Activated naive CD4-positive, alpha-beta T cell treated with anti-CD3 and anti-CD28 coated beads for 36 hours (primary cell): ENCODE measurements at regions not wholly inside any gene's neighbourhood (a gene's known extent, or its start where the extent isn't known, plus 50 kb on each side); places are given as distances from the start of the nearest gene placed in this dataset.
"Not testable (repeated sequence)": the region's sequence is repeated elsewhere in the genome, so short reads cannot be mapped to it uniquely, and the experiment has no call there.

Experiments used
- CTCF ChIA-PET: fragments of 350-600 bp; sonication (Branson Sonifier 250); formaldehyde crosslinking; loops from one replicate; lab custom pipeline; 2021; ENCODE audit warnings: antibody characterized with exemption; lab: Charles Lee
- DNase-seq: peaks from one replicate; pipeline ENCODE4 v3.0.0-alpha.2; 2020
- H3K27ac Mint-ChIP-seq: one replicate; pipeline ENCODE4 v1.8.0; 2021; ENCODE audit warnings: mild to moderate bottlenecking, mixed read lengths
- H3K27me3 Mint-ChIP-seq: one replicate; pipeline ENCODE4 v1.8.0; 2021; ENCODE audit warnings: low read depth, mixed read lengths
- H3K36me3 Mint-ChIP-seq: one replicate; pipeline ENCODE4 v1.8.0; 2021; ENCODE audit warnings: low read depth, mixed read lengths
- H3K4me1 Mint-ChIP-seq: one replicate; pipeline ENCODE4 v1.8.0; 2021; ENCODE audit warnings: low read depth, mixed read lengths
- H3K4me3 Mint-ChIP-seq: one replicate; pipeline ENCODE4 v1.8.0; 2021; ENCODE audit warnings: mild to moderate bottlenecking, moderate library complexity, mixed read lengths
- H3K9me3 Mint-ChIP-seq: one replicate; pipeline ENCODE4 v1.8.0; 2021; ENCODE audit warnings: mixed read lengths
- intact Hi-C: fragments of 100-400 bp; cut with micrococcal nuclease; formaldehyde crosslinking; loops from one replicate; pipeline ENCODE4 v1.15.1; 2023

DNA sequence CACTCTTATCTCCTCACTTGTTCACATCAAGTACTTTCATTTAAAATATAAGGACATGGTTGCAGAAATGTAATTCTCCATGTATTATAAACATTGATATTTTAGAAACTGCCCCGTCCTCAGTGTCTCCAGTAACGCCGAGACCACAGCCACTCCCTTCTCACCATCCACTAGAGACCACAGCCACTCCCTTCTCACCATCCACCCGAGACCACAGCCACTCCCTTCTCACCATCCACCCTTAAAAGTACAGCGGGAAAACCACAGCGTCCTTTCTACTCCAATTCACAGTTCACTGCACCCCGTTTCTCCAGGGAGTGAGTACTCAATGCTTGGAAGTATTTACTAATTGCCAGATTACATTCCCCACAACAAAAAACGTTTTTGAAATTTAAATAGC lies 1452.2 kb upstream of the ACVR2A start:
- H3K4me3 Mint-ChIP-seq: no peak overlapping the region
- peaks cover 1% of the 10 kb centered on the region for H3K9me3 Mint-ChIP-seq
- no peaks in the 10 kb centered on the region for H3K4me1 Mint-ChIP-seq
- intact Hi-C loops: no loop called here
- no peaks in the 10 kb centered on the region for H3K36me3 Mint-ChIP-seq
- H3K27me3 Mint-ChIP-seq: no peaks in the 10 kb centered on the region
- H3K27ac Mint-ChIP-seq: no peak overlapping the region
- DNase-seq: no peak
- CTCF ChIA-PET: no interaction called here

DNA sequence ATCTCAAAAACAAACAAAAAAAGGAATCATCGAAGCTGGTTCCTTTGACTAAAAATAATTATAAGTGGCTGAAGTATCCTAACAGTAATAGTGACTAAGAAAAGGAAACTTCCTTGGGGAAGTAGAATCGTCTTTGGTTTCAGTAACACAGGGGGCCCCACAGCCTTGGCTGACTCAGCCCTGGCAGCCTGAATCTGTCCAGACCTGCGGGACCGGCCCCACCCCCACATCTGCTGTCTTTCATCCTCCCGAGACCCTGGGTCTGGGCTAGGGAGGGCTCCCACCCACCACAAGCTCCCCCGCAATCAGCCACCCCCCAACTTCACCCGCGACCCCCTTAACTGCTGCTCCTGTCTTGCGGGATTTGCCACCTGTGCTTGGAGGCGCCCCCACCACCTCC lies 1452.6 kb upstream of the ACVR2A start:
- H3K27ac Mint-ChIP-seq: no peak overlapping the region
- H3K36me3 Mint-ChIP-seq: no peaks in the 10 kb centered on the region
- no peaks in the 10 kb centered on the region for H3K4me1 Mint-ChIP-seq
- intact Hi-C loops: no loop called here
- H3K9me3 Mint-ChIP-seq: peaks cover 1% of the 10 kb centered on the region
- no peaks in the 10 kb centered on the region for H3K27me3 Mint-ChIP-seq
- no peak overlapping the region for H3K4me3 Mint-ChIP-seq
- CTCF ChIA-PET: no interaction called here
- no peak for DNase-seq

DNA sequence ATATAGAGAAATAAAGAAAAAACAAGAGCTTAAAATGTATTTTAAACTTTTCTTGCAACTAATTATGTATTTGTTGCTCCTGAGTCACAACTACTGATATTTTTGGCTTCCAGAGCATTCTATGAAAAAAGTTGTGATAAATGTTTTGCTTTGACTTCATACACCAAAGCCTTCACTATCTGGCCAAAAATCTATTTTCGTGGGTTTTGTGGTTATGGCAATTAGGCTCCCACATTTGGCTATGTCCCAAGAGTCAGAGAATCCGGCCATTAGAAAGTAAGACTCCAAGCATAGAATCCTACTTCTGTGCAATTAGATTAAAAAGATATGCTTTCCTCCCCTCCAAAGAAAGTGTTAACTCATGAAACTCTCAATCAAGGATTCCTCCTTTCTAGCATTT lies 1456.1 kb upstream of the ACVR2A start:
- DNase-seq: no peak
- H3K36me3 Mint-ChIP-seq: no peaks in the 10 kb centered on the region
- H3K4me3 Mint-ChIP-seq: no peak overlapping the region
- H3K27me3 Mint-ChIP-seq: no peaks in the 10 kb centered on the region
- peaks cover 1% of the 10 kb centered on the region for H3K9me3 Mint-ChIP-seq
- no peak overlapping the region for H3K27ac Mint-ChIP-seq
- CTCF ChIA-PET: no interaction called here
- intact Hi-C loops: no loop called here
- no peaks in the 10 kb centered on the region for H3K4me1 Mint-ChIP-seq

DNA sequence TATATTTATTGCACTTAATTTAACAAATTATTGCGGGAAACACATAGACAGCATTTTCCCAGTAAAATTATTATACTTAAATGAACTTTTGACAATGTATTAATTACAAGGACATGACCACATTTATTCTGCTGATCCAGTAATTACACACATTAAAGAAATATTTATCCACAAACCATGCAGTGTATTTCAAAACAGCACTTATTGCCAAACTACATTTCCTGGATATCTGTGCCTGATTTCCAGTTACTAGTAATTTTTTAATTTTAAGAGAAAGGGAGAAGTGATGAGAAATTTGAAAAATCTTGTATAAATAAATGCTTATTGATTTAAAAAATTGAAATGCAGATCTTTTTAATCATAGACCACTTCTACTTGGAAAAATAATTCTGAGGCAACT lies 1458.7 kb upstream of the ACVR2A start:
- Mint-ChIP-seq H3K27me3 (no peaks in the 10 kb centered on the region), H3K4me3 (no peak overlapping the region), H3K36me3 (no peaks in the 10 kb centered on the region), H3K9me3 (peaks cover 1% of the 10 kb centered on the region), H3K4me1 (no peaks in the 10 kb centered on the region), H3K27ac (no peak overlapping the region)
- no peak for DNase-seq
- intact Hi-C loops: no loop called here
- CTCF ChIA-PET: no interaction called here

DNA sequence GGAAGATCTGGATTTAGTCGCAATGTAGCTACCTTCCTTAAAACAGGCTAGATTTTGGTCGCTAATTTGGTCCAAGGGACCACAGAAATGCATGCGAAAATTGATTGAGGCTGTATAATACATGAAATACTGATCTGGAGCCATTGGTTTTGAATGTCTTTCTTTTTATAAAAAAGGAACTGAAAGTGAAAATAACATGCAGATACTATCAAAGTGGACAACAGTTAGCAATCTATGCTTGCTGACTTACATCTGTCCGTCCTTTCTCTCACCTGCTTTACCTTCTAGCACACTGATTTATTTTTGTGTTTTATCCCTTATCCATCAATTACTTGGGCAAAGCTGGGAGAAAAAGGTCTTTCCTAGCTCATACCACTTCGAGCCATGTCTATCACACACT lies 1459.8 kb upstream of the ACVR2A start:
- H3K4me1 Mint-ChIP-seq: no peaks in the 10 kb centered on the region
- peaks cover 1% of the 10 kb centered on the region for H3K9me3 Mint-ChIP-seq
- H3K27ac Mint-ChIP-seq: no peak overlapping the region
- no peak overlapping the region for H3K4me3 Mint-ChIP-seq
- CTCF ChIA-PET: no interaction called here
- no peaks in the 10 kb centered on the region for H3K27me3 Mint-ChIP-seq
- intact Hi-C loops: no loop called here
- no peak for DNase-seq
- no peaks in the 10 kb centered on the region for H3K36me3 Mint-ChIP-seq

DNA sequence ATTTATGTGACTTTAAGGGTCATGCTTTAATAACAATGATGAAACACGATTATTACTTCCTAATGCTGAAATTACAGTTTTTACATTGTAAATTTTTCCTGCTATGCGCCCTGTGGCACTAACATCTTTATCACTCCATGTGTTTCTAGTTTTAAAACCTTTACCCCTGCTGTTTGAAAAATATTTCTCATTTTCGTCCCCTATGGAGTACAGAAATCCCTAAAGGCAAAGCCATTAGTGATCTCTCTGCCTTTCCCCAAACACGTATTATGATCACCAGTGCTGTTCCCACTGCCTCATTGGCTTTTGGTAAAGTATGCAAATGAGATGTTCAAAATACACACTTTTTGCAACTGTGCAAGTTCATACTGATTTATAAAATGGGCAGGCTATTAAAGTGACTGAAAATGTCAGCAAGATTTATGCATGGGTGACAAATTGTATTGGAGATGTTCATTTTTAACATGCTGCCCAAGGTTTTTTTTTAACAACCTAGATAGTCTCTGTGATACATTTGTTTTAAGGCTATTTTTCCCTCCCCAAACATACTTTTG lies 1468.2 kb upstream of the ACVR2A start:
- CTCF ChIA-PET: no interaction called here
- Mint-ChIP-seq H3K4me1 (no peaks in the 10 kb centered on the region), H3K9me3 (peaks cover 12% of the 10 kb centered on the region), H3K4me3 (no peak overlapping the region), H3K27ac (no peak overlapping the region), H3K27me3 (no peaks in the 10 kb centered on the region), H3K36me3 (no peaks in the 10 kb centered on the region)
- intact Hi-C loops: no loop called here
- DNase-seq: no peak

DNA sequence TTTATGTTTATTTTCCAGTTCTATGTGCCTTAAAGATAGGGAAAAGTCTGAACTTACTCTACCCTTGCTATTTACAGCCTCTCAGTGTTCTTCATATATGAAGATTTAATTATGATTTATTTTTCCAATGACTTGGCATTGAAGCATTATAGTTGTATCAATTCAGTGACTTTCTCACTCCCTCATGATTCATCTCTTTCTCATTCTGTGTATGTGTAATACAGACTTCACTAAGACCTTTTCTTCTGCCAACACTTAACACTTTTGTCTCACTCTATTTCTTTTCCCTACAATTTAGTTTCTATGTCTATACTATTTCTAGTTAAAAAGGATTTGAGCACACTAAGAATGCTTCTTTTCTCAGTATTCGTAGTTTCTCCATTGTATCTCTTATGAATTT lies 1470.3 kb upstream of the ACVR2A start:
- peaks cover 21% of the 10 kb centered on the region for H3K9me3 Mint-ChIP-seq
- DNase-seq: no peak
- CTCF ChIA-PET: no interaction called here
- H3K4me1 Mint-ChIP-seq: no peaks in the 10 kb centered on the region
- no peak overlapping the region for H3K27ac Mint-ChIP-seq
- H3K36me3 Mint-ChIP-seq: no peaks in the 10 kb centered on the region
- intact Hi-C loops: no loop called here
- no peaks in the 10 kb centered on the region for H3K27me3 Mint-ChIP-seq
- no peak overlapping the region for H3K4me3 Mint-ChIP-seq

DNA sequence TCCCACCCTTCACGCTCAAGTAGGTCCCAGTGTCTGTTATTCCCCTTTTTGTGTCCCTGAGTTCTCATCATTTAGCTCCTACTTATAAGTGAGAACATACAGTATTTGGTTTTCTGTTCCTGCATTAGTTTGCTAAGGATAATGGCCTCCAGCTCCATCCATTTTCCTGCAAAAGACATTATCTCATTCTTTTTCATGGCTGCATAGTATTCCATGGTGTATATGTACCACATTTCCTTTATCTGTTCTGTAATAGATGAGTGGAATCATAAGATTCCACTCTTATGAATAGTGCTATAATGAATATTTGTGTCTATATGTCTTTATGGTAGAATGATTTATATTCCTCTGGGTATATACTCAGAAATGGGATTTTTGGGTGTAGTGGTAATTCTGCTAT lies 1473.5 kb upstream of the ACVR2A start:
- CTCF ChIA-PET: not testable (repeated sequence)

DNA sequence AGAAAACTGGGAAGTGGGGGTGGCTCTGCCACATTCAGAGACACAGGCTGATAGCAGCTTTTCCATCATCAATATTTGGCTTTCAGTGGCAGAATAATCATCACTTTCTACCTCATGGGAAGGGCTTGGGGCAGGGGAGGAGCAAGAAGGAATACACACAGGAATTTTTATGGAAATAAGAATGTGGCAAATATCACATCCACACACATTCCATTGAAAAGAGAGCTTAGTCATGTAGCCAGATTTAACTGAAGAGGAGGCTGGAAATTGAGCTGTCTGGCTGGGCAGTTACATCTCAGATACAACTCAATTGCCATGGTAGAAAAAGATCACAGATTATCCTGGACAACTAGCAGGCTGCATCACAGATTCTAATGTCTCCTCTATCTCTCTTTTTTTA lies 1474.0 kb upstream of the ACVR2A start:
- no peak overlapping the region for H3K4me3 Mint-ChIP-seq
- CTCF ChIA-PET: no interaction called here
- H3K9me3 Mint-ChIP-seq: peaks cover 19% of the 10 kb centered on the region
- intact Hi-C loops: no loop called here
- H3K4me1 Mint-ChIP-seq: no peaks in the 10 kb centered on the region
- no peaks in the 10 kb centered on the region for H3K27me3 Mint-ChIP-seq
- H3K27ac Mint-ChIP-seq: no peak overlapping the region
- DNase-seq: no peak
- no peaks in the 10 kb centered on the region for H3K36me3 Mint-ChIP-seq

More for the DNA sequence above, 1473.5 kb upstream of the ACVR2A start:
- intact Hi-C loops, H3K36me3 Mint-ChIP-seq, H3K27ac Mint-ChIP-seq, H3K4me1 Mint-ChIP-seq, H3K27me3 Mint-ChIP-seq, H3K4me3 Mint-ChIP-seq, DNase-seq: not testable (repeated sequence)
- peaks cover 19% of the 10 kb centered on the region for H3K9me3 Mint-ChIP-seq

DNA sequence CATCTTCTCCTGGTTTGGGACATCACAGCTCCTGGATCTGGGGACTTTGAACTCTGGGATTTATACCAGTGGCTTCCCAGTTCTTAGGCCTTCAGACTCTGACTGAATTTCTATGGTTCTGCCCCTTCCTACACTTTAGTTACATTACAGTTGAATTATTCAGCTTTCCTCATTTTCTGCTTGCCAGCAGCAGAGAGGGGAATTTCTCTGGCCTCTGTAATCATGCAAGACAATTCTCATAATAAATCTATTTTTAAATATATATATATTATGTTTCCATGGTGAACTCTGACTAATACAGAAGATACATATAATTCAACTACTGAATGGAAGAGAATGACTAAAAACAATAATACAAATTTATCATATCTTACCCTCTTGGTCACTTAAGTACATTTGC lies 1478.6 kb upstream of the ACVR2A start:
- no peak overlapping the region for H3K4me3 Mint-ChIP-seq
- H3K4me1 Mint-ChIP-seq: no peaks in the 10 kb centered on the region
- DNase-seq: no peak
- H3K27me3 Mint-ChIP-seq: no peaks in the 10 kb centered on the region
- CTCF ChIA-PET: no interaction called here
- intact Hi-C loops: no loop called here
- no peak overlapping the region for H3K27ac Mint-ChIP-seq
- peaks cover 6% of the 10 kb centered on the region for H3K9me3 Mint-ChIP-seq
- H3K36me3 Mint-ChIP-seq: no peaks in the 10 kb centered on the region

DNA sequence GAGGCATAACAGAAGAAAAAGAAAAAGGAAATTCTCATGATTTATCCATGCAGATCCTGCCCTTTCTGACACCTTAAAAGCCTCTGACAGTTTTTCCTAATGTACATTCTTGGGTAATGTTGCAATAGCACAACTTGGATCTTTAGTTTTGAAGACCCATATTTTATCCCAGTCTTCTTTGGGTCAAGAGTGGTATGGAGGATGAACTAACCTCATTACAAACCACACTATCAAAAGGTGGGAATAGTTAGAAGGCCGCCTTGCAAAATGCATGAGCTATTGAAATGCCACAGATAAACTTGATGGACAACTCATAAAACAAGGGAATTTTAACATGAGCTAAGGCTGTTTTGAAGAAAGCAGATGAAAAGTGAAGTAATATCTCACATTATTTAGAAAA lies 1479.8 kb upstream of the ACVR2A start:
- no peak for DNase-seq
- Mint-ChIP-seq H3K9me3 (no peaks in the 10 kb centered on the region), H3K27me3 (no peaks in the 10 kb centered on the region), H3K27ac (no peak overlapping the region), H3K36me3 (no peaks in the 10 kb centered on the region), H3K4me3 (no peak overlapping the region), H3K4me1 (no peaks in the 10 kb centered on the region)
- CTCF ChIA-PET: interaction anchor here (0.6 kb wide), 1 partner anchor 95 kb away, joined by 3 read pairs; no protein-coding TSS in a partner anchor
- intact Hi-C loops: no loop called here

DNA sequence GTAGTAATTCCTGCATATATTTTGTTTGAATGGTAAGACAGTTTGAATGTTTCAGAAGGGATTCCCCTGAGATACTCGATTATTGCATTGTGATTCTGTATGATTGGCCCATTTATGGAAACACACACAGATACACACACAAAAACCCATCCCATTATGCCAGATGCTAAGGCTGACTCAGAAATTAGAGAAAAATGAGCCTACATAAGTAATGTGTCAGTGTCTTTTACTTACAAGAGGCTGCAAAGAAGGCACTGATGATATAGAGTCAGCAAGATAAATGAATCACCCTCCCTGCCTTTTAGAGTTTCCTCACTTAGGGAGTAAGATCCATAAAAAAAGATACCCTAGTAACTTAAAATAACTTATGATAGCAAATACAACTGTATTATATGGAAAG lies 1481.1 kb upstream of the ACVR2A start:
- Mint-ChIP-seq H3K9me3 (no peaks in the 10 kb centered on the region), H3K36me3 (no peaks in the 10 kb centered on the region), H3K27ac (no peak overlapping the region), H3K4me3 (no peak overlapping the region), H3K4me1 (no peaks in the 10 kb centered on the region), H3K27me3 (no peaks in the 10 kb centered on the region)
- intact Hi-C loops: no loop called here
- CTCF ChIA-PET: no interaction called here
- DNase-seq: no peak

DNA sequence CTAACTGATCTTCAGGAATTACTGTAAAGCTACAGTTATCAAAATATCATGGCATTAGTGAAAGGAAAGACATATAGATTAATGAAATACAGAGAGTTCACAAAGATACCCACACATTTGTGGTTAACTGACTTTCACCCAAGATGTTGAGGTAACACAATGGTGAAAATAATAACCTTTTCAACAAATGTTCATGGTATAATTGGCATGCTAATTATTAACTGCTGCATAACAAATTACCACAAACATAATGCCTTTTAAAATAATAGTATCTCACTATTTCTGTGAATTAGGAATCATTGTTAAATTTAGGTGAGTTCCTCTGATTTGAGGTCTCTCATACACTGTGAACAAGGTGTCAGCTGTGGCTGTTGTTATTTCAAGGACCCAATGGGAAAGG lies 1493.1 kb upstream of the ACVR2A start:
- CTCF ChIA-PET: no interaction called here
- intact Hi-C loops: no loop called here

DNA sequence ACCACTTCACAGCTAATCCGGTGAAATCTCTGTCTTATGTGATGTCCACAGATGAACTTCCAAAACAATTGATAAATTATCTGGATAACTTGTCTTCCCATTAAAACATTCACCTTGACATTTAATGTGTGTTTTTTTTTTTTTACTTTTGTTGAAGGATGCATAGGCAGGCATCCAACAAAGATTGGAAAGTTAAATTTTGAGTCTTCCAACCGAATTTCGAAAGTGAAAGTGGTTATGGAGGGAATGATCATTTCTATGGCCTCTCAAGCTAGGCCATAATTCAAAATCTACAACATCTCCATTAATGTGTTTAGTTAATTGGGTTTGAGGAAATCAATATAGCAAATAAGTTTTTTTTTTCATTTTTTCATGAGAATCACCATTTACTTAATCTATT lies 1495.5 kb upstream of the ACVR2A start:
- intact Hi-C loops: no loop called here
- no peak overlapping the region for H3K27ac Mint-ChIP-seq
- H3K4me1 Mint-ChIP-seq: no peaks in the 10 kb centered on the region
- H3K9me3 Mint-ChIP-seq: no peaks in the 10 kb centered on the region
- H3K27me3 Mint-ChIP-seq: no peaks in the 10 kb centered on the region
- DNase-seq: no peak
- CTCF ChIA-PET: no interaction called here
- H3K36me3 Mint-ChIP-seq: no peaks in the 10 kb centered on the region
- H3K4me3 Mint-ChIP-seq: no peak overlapping the region

More for the DNA sequence above, 1493.1 kb upstream of the ACVR2A start:
- Mint-ChIP-seq H3K9me3 (no peaks in the 10 kb centered on the region), H3K36me3 (no peaks in the 10 kb centered on the region), H3K4me1 (no peaks in the 10 kb centered on the region), H3K27me3 (no peaks in the 10 kb centered on the region), H3K4me3 (no peak overlapping the region), H3K27ac (no peak overlapping the region)
- no peak for DNase-seq
